ENCODE measurements at regions not wholly inside any gene's neighbourhood (a gene's known extent, or its start where the extent isn't known, plus 50 kb on each side); places are given as distances from the start of the nearest gene placed in this dataset.

DNA sequence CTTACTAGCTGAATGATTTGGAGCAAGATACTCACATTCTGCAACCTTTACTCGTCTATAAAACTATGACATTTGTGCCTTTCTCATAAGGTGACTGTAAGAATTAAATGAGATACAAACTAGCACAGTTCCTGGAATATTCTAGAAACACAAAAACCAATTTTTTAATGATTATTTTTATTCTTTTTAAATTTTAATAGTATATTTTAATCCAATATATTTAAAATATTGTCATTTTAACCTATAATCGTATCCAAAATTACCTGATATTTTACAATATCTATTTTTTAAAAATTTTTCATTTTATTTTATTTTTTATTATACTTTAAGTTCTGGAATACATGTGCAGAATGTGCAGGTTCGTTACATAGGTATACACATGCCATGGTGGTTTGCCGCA, 238.1 kb downstream of the OLFM4 start:
- Mint-ChIP-seq H3K27ac (no peak overlapping the region), H3K36me3 (ENCODE audit: insufficient read depth in 1 of 3, low read depth in 3 of 3) (no peaks in the 10 kb centered on the region), H3K9me3 (peaks cover 0 to 8% of the 10 kb centered on the region in 2 experiments; a peak in 4 of 5 replicates), H3K4me3 (no peak overlapping the region), H3K27me3 (ENCODE audit: low read depth) (peaks cover 93% of the 10 kb centered on the region), H3K4me1 (peaks cover 4 to 14% of the 10 kb centered on the region in 2 experiments)
- no peaks in the 10 kb centered on the region for H4K20me1 ChIP-seq (ENCODE audit: control insufficient read depth, insufficient read depth, insufficient read length)
- peaks cover 13% of the 10 kb centered on the region; the same call in 1 of the 2 replicates for H3K27me3 ChIP-seq (ENCODE audit: insufficient read depth, low read length)
- H3K23me2 ChIP-seq (ENCODE audit: insufficient read length, low read depth, low read length, poor library complexity, severe bottlenecking) = no peaks in the 10 kb centered on the region
- no peak overlapping the region for H3K27ac ChIP-seq (ENCODE audit: insufficient read length, low read depth, low read length)
- H4K91ac ChIP-seq (ENCODE audit: insufficient read length, low read depth, low read length) = no peak overlapping the region
- no peak overlapping the region for H4K5ac ChIP-seq (ENCODE audit: insufficient read length, low read depth, low read length)
- DNase-seq = no peak
- no peaks in the 10 kb centered on the region for H3K9me3 ChIP-seq (ENCODE audit: control insufficient read depth, low read depth, low read length)
- H3K56ac ChIP-seq (ENCODE audit: insufficient read length, low read depth, low read length) = no peak overlapping the region
- TF ChIP-seq, protein P1, sequence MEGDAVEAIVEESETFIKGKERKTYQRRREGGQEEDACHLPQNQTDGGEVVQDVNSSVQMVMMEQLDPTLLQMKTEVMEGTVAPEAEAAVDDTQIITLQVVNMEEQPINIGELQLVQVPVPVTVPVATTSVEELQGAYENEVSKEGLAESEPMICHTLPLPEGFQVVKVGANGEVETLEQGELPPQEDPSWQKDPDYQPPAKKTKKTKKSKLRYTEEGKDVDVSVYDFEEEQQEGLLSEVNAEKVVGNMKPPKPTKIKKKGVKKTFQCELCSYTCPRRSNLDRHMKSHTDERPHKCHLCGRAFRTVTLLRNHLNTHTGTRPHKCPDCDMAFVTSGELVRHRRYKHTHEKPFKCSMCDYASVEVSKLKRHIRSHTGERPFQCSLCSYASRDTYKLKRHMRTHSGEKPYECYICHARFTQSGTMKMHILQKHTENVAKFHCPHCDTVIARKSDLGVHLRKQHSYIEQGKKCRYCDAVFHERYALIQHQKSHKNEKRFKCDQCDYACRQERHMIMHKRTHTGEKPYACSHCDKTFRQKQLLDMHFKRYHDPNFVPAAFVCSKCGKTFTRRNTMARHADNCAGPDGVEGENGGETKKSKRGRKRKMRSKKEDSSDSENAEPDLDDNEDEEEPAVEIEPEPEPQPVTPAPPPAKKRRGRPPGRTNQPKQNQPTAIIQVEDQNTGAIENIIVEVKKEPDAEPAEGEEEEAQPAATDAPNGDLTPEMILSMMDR (conservative IDR thresholded peaks at IDR 0.05) = no peak
- no peaks in the 10 kb centered on the region for H3K79me2 ChIP-seq (ENCODE audit: insufficient read depth, low read length)
- no peak overlapping the region for H3K4ac ChIP-seq (ENCODE audit: low read depth, low read length)
- H3K14ac ChIP-seq (ENCODE audit: insufficient read depth, low read length) = no peak overlapping the region
- no CpG with 5 or more reads among the region's 4 CpGs for WGBS (ENCODE audit: extremely low coverage, insufficient read length, low lambda C conversion rate)
- H2BK12ac ChIP-seq (ENCODE audit: insufficient read length, low read depth, low read length) = no peak overlapping the region
- H2BK15ac ChIP-seq (ENCODE audit: low read depth, low read length) = no peak overlapping the region
- H3T11ph ChIP-seq (ENCODE audit: low read length) = no peak overlapping the region
- no peak overlapping the region for H2AFZ ChIP-seq (ENCODE audit: low read length)
- H3K23ac ChIP-seq (ENCODE audit: insufficient read length, low read depth, low read length) = no peak overlapping the region
- H2BK120ac ChIP-seq (ENCODE audit: low read depth, low read length, poor library complexity, severe bottlenecking) = no peak overlapping the region
- no peaks in the 10 kb centered on the region for H3K79me1 ChIP-seq (ENCODE audit: insufficient read depth, low read depth, low read length, poor library complexity, severe bottlenecking)
- H2BK5ac ChIP-seq (ENCODE audit: insufficient read length, low read length) = no peak overlapping the region
- no peak overlapping the region for H2BK20ac ChIP-seq (ENCODE audit: low read depth, low read length, poor library complexity, severe bottlenecking)
- H3K4me1 ChIP-seq (ENCODE audit: insufficient read depth, low read length) = no peaks in the 10 kb centered on the region
- no peak overlapping the region for H3K4me2 ChIP-seq (ENCODE audit: insufficient read depth, insufficient read length, low read length)
- H3K18ac ChIP-seq (ENCODE audit: insufficient read length, low read depth, low read length) = no peak overlapping the region
- H3K9ac ChIP-seq (ENCODE audit: extremely low read depth, insufficient read length, low read length) = no peak overlapping the region
- no peak overlapping the region for H4K8ac ChIP-seq (replicated peaks; ENCODE audit: insufficient read length, low read depth, low read length)
- no peak overlapping the region for H2AK5ac ChIP-seq (ENCODE audit: insufficient read length, low read length)

Measured in H9 (cell line).